Transverse colon (tissue), 4 donors: ENCODE measurements at regions not wholly inside any gene's neighbourhood (a gene's known extent, or its start where the extent isn't known, plus 50 kb on each side); places are given as distances from the start of the nearest gene placed in this dataset.

Experiments used
- CTCF ChIP-seq, 5 experiments: fragments of 200-600 bp in 3 of 5; fragments of 450-650 bp in 2 of 5; sonication (generic) in 3 of 5; IDR thresholded peaks; 1 replicate in 2 of 5; 2 replicates in 3 of 5; pipeline ENCODE4 v1.5.1; 2016 to 2017; ENCODE audit warnings: antibody characterized with exemption in 5 of 5, inconsistent platforms in 3 of 5, mild to moderate bottlenecking in 2 of 5, moderate library complexity in 1 of 5
- POLR2AphosphoS5 ChIP-seq, 3 donors: sonication (generic); formaldehyde crosslinking; IDR thresholded peaks; one replicate each; pipeline ENCODE4 v1.6.1; 2016; ENCODE audit warnings: antibody characterized with exemption in 3 of 3

- TF ChIP-seq POLR2AphosphoS5 (IDR thresholded peaks at IDR 0.05) = no peak
- no peak for TF ChIP-seq CTCF (IDR thresholded peaks at IDR 0.05)
These were observed 278.8 kb downstream of the TSHZ3 start for GRCh38 chr19:31070146-31071065.
